ENCODE measurements at regions not wholly inside any gene's neighbourhood (a gene's known extent, or its start where the extent isn't known, plus 50 kb on each side); places are given as distances from the start of the nearest gene placed in this dataset.

DNA sequence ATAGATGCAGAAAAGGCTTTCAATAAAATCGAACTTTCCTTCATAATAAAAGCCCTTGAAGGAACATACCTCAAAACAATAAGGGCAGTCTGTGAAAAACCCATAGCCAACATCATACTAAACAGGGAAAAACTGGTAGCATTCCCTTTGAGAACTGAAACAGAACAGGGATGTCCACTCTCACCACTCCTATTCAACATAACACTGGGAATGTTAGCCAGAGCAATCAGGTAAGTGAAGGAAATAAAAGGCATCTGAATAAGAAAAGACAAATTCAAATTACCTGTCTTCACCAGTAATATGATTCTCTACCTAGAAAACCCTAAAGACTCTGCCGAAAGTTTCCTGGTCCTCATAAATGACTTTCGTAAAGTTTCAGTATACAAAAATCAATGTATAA, 861.0 kb upstream of the VRK2 start:
- TF ChIP-seq, protein P1, sequence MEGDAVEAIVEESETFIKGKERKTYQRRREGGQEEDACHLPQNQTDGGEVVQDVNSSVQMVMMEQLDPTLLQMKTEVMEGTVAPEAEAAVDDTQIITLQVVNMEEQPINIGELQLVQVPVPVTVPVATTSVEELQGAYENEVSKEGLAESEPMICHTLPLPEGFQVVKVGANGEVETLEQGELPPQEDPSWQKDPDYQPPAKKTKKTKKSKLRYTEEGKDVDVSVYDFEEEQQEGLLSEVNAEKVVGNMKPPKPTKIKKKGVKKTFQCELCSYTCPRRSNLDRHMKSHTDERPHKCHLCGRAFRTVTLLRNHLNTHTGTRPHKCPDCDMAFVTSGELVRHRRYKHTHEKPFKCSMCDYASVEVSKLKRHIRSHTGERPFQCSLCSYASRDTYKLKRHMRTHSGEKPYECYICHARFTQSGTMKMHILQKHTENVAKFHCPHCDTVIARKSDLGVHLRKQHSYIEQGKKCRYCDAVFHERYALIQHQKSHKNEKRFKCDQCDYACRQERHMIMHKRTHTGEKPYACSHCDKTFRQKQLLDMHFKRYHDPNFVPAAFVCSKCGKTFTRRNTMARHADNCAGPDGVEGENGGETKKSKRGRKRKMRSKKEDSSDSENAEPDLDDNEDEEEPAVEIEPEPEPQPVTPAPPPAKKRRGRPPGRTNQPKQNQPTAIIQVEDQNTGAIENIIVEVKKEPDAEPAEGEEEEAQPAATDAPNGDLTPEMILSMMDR (IDR thresholded peaks at IDR 0.05) = no peak
- no peak for TF ChIP-seq POLR2A (IDR thresholded peaks at IDR 0.05)
